ENCODE measurements at regions not wholly inside any gene's neighbourhood (a gene's known extent, or its start where the extent isn't known, plus 50 kb on each side); places are given as distances from the start of the nearest gene placed in this dataset.

DNA sequence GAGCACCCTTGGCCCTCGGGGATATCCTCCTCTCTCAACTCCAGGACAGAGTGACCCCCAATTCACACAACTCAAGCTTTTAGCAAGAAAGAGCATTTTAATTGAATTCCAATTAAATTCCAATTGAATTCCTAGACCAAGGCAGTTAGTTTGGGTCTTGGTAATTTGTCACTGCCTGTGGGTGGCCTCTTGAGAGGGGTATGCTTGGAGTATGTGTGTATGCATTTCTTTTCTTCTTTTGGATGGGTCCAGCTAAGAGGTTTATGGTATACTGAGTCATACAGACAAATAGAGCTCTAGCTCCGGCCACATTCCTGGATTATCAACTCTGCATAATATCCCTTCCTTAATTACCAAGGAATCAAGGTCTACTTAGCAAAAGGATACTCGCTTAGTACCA is 136.7 kb downstream of the PCTP start:
- H3K4me1 Mint-ChIP-seq (ENCODE audit: low read depth, unreplicated experiment): no peaks in the 10 kb centered on the region
- H3K27me3 Mint-ChIP-seq (ENCODE audit: unreplicated experiment): peaks cover 2% of the 10 kb centered on the region
- no peak overlapping the region for H3K27ac Mint-ChIP-seq (ENCODE audit: unreplicated experiment)
- no peak overlapping the region for H3K4me3 Mint-ChIP-seq (ENCODE audit: unreplicated experiment)
- H3K9me3 Mint-ChIP-seq (ENCODE audit: unreplicated experiment): no peaks in the 10 kb centered on the region
- TF ChIP-seq, protein P1, sequence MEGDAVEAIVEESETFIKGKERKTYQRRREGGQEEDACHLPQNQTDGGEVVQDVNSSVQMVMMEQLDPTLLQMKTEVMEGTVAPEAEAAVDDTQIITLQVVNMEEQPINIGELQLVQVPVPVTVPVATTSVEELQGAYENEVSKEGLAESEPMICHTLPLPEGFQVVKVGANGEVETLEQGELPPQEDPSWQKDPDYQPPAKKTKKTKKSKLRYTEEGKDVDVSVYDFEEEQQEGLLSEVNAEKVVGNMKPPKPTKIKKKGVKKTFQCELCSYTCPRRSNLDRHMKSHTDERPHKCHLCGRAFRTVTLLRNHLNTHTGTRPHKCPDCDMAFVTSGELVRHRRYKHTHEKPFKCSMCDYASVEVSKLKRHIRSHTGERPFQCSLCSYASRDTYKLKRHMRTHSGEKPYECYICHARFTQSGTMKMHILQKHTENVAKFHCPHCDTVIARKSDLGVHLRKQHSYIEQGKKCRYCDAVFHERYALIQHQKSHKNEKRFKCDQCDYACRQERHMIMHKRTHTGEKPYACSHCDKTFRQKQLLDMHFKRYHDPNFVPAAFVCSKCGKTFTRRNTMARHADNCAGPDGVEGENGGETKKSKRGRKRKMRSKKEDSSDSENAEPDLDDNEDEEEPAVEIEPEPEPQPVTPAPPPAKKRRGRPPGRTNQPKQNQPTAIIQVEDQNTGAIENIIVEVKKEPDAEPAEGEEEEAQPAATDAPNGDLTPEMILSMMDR (IDR thresholded peaks at IDR 0.05; ENCODE audit: partially characterized antibody, unreplicated experiment): no peak
- no peak for DNase-seq
- H3K36me3 Mint-ChIP-seq (ENCODE audit: unreplicated experiment): no peaks in the 10 kb centered on the region

DNA sequence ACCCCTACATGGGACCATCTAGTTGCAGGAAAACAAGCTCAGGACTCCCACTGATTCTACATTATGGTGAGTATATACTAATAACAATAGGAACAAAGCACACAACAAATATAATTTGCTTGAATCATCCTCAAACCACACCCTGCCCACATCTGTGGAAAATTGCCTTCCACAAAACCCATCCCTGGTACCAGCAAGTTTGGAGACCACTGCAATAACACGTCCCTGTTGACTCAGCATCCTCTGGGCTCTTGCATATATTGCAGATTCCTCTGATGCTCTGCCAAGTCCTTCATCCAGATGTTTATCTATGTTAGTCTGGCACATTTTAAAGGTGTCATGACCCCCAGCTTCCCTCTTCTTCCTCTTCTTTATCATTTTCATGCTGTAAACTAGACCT is 138.4 kb downstream of the PCTP start:
- no peaks in the 10 kb centered on the region for H3K36me3 Mint-ChIP-seq (ENCODE audit: unreplicated experiment)

DNA sequence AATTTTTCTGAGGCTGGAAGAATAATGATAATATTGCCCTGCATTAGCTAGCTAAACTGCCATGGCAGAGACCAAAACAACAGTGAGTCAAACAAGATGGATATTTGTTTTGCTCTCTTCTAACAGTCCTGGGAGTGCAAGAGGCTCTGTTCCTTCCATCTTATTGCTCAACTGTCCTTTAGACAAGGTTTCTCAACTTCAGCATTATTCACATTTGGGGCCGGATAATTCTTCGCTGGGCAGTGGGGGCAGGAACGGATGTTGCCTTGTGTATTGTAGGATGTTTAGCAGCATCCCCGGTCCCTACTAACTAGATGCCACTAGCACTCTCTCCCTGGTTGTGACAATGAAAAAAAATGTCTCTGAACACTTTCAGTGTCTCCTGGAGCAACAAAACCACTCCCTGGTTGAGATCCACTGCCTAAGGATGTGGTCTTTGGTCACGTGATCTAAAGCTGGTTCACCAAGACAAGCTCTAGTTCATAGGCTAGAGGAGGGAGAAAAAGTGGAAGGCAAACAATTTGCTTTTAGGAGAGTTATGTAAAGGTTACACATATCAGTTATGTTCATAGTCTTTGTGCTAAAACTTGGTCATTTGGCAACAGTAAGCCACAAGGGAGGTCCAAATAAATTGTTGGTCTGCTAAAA is 144.4 kb downstream of the PCTP start:
- TF ChIP-seq, protein P1 (IDR thresholded peaks at IDR 0.05; ENCODE audit: partially characterized antibody, unreplicated experiment): no peak
- Mint-ChIP-seq H3K9me3 (ENCODE audit: unreplicated experiment) (no peaks in the 10 kb centered on the region), H3K4me3 (ENCODE audit: unreplicated experiment) (no peak overlapping the region), H3K27me3 (ENCODE audit: unreplicated experiment) (peaks cover 4% of the 10 kb centered on the region), H3K4me1 (ENCODE audit: low read depth, unreplicated experiment) (no peaks in the 10 kb centered on the region), H3K36me3 (ENCODE audit: unreplicated experiment) (no peaks in the 10 kb centered on the region), H3K27ac (ENCODE audit: unreplicated experiment) (no peak overlapping the region)
- DNase-seq: no peak

More for the DNA sequence above, 138.4 kb downstream of the PCTP start:
- Mint-ChIP-seq H3K27ac (ENCODE audit: unreplicated experiment) (no peak overlapping the region), H3K27me3 (ENCODE audit: unreplicated experiment) (peaks cover 4% of the 10 kb centered on the region), H3K4me1 (ENCODE audit: low read depth, unreplicated experiment) (no peaks in the 10 kb centered on the region), H3K4me3 (ENCODE audit: unreplicated experiment) (no peak overlapping the region), H3K9me3 (ENCODE audit: unreplicated experiment) (no peaks in the 10 kb centered on the region)
- TF ChIP-seq, protein P1 (IDR thresholded peaks at IDR 0.05; ENCODE audit: partially characterized antibody, unreplicated experiment): no peak
- DNase-seq: no peak

DNA sequence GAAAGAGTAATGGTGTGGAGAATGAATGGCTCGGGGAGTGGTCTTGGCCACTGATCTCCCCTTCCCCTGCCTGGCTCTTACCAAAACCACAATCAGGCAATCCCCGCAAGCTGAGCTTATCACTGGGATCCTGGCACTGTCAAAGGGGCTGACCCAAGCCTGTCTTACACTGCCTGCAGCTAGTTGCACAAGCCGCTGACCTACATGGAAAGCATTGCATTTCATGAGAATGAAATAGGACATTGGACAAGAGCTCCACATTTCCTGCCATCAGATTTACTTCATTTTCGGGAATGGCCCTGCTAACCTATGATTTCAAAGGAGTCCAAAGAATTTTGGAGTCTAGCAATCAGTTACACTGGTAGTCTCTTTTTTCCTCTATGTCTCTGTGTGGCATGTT is 146.4 kb downstream of the PCTP start:
- no peaks in the 10 kb centered on the region for H3K36me3 Mint-ChIP-seq (ENCODE audit: unreplicated experiment)
- peaks cover 4% of the 10 kb centered on the region for H3K27me3 Mint-ChIP-seq (ENCODE audit: unreplicated experiment)
- TF ChIP-seq, protein P1 (IDR thresholded peaks at IDR 0.05; ENCODE audit: partially characterized antibody, unreplicated experiment): no peak
- H3K9me3 Mint-ChIP-seq (ENCODE audit: unreplicated experiment): no peaks in the 10 kb centered on the region
- H3K4me1 Mint-ChIP-seq (ENCODE audit: low read depth, unreplicated experiment): no peaks in the 10 kb centered on the region
- H3K27ac Mint-ChIP-seq (ENCODE audit: unreplicated experiment): no peak overlapping the region
- H3K4me3 Mint-ChIP-seq (ENCODE audit: unreplicated experiment): no peak overlapping the region
- no peak for DNase-seq

DNA sequence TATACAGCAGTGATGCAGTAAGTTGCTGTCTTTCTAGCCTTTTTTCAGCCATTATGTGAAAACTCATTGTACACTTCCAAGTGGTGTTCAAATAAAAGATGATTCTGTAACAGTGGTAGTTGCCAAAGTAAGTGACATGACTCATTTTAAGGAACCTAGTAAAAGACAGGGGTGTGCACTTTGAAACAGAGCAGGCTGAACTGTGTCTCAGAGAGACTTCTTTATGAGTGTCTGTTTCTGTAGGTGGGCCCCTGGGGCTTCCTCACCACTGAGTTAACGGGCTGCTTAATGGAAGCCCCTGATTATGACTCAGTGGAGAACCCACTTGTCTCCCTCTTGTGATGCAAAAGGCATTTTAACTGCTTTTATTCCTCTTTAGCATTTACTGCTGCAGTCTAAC is 147.3 kb downstream of the PCTP start:
- H3K27ac Mint-ChIP-seq (ENCODE audit: unreplicated experiment): no peak overlapping the region
- H3K4me3 Mint-ChIP-seq (ENCODE audit: unreplicated experiment): no peak overlapping the region
- TF ChIP-seq, protein P1 (IDR thresholded peaks at IDR 0.05; ENCODE audit: partially characterized antibody, unreplicated experiment): no peak
- no peaks in the 10 kb centered on the region for H3K36me3 Mint-ChIP-seq (ENCODE audit: unreplicated experiment)
- peaks cover 3% of the 10 kb centered on the region for H3K27me3 Mint-ChIP-seq (ENCODE audit: unreplicated experiment)
- H3K9me3 Mint-ChIP-seq (ENCODE audit: unreplicated experiment): no peaks in the 10 kb centered on the region
- H3K4me1 Mint-ChIP-seq (ENCODE audit: low read depth, unreplicated experiment): no peaks in the 10 kb centered on the region
- no peak for DNase-seq
